ENCODE measurements at regions not wholly inside any gene's neighbourhood (a gene's known extent, or its start where the extent isn't known, plus 50 kb on each side); places are given as distances from the start of the nearest gene placed in this dataset.
A peak's percentile ranks its signal among the peaks of the same experiment; 100 is the strongest.

DNA sequence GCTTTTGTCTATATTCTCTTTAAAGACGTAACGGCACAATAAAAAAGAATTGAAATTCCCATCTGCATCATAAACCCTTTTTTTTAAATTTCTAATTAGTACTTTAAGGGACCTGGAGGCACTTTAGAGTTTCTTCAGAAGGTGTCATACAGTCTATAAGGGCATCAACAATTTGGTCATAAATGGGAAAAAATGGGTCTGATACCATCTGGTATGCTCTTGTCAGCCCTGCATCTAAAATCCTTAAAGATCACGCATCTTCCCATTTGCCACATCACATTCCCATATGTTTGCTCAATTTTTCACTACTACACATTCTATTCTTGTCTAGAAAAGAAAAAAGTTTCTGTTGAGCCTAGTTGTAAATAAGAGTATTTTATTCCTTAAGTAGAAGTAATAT is 53.8 kb downstream of the COX7C start:
- Histone ChIP-seq H3K27me3 (no peaks in the 10 kb centered on the region), H3K36me3 (no peaks in the 10 kb centered on the region), H3K4me3 (no peak overlapping the region), H3K27ac (no peak overlapping the region), H3K9me3 (no peaks in the 10 kb centered on the region), H3K4me1 (no peaks in the 10 kb centered on the region)
- no peak for DNase-seq (ENCODE audit: low spot score)
- TF ChIP-seq, protein P1, sequence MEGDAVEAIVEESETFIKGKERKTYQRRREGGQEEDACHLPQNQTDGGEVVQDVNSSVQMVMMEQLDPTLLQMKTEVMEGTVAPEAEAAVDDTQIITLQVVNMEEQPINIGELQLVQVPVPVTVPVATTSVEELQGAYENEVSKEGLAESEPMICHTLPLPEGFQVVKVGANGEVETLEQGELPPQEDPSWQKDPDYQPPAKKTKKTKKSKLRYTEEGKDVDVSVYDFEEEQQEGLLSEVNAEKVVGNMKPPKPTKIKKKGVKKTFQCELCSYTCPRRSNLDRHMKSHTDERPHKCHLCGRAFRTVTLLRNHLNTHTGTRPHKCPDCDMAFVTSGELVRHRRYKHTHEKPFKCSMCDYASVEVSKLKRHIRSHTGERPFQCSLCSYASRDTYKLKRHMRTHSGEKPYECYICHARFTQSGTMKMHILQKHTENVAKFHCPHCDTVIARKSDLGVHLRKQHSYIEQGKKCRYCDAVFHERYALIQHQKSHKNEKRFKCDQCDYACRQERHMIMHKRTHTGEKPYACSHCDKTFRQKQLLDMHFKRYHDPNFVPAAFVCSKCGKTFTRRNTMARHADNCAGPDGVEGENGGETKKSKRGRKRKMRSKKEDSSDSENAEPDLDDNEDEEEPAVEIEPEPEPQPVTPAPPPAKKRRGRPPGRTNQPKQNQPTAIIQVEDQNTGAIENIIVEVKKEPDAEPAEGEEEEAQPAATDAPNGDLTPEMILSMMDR (IDR thresholded peaks at IDR 0.05), result no peak

- TF ChIP-seq, protein P1 (IDR thresholded peaks at IDR 0.05), result no peak
- Histone ChIP-seq H3K36me3 (no peaks in the 10 kb centered on the region), H3K9me3 (no peaks in the 10 kb centered on the region), H3K4me1 (no peaks in the 10 kb centered on the region), H3K27ac (no peak overlapping the region), H3K27me3 (no peaks in the 10 kb centered on the region), H3K4me3 (no peak overlapping the region)
- no peak for DNase-seq (ENCODE audit: low spot score)
Observed at GRCh38 chr5:86674069-86674468, 56.3 kb downstream of the COX7C start.

- H3K4me1 ChIP-seq, result no peaks in the 10 kb centered on the region
- no peaks in the 10 kb centered on the region for H3K27me3 ChIP-seq
- H3K27ac ChIP-seq, result no peak overlapping the region
- TF ChIP-seq, protein P1 (IDR thresholded peaks at IDR 0.05), result no peak
- H3K9me3 ChIP-seq, result no peaks in the 10 kb centered on the region
- no peak overlapping the region for H3K4me3 ChIP-seq
- DNase-seq (ENCODE audit: low spot score), result no peak
- H3K36me3 ChIP-seq, result no peaks in the 10 kb centered on the region
Observed at GRCh38 chr5:86675311-86675710, 57.6 kb downstream of the COX7C start.

- peak; percentile 67 for DNase-seq (ENCODE audit: low spot score)
- H3K4me3 ChIP-seq, result no peak overlapping the region
- H3K4me1 ChIP-seq, result no peaks in the 10 kb centered on the region
- no peaks in the 10 kb centered on the region for H3K27me3 ChIP-seq
- peak overlapping the region; percentile 35 to 42 for H3K27ac ChIP-seq
- H3K9me3 ChIP-seq, result no peaks in the 10 kb centered on the region
- TF ChIP-seq, protein P1 (IDR thresholded peaks at IDR 0.05), result peak; percentile 26 to 68
- no peaks in the 10 kb centered on the region for H3K36me3 ChIP-seq
Observed at GRCh38 chr5:86679529-86679928, 61.8 kb downstream of the COX7C start.

DNA sequence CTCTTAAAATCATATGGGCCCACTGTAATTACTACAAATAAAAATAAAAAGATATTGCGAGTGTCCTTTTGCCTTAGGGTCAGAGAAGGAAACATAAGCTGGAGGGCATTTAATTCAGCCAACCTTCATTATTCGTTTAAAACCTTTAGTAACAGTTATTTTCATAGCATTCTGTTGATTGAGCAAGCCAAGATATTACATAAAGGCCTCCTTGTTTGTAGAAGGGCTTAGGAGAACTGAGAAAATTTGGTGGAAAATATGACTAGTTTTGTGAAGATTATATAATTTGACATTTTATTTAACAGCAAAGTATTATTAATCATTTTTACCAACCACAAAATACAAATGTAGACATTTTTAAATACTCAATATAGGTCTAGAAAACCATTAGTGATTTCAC is 62.2 kb downstream of the COX7C start:
- Histone ChIP-seq H3K4me3 (no peak overlapping the region), H3K36me3 (no peaks in the 10 kb centered on the region), H3K27me3 (no peaks in the 10 kb centered on the region), H3K9me3 (no peaks in the 10 kb centered on the region), H3K4me1 (no peaks in the 10 kb centered on the region), H3K27ac (peak overlapping the region; percentile 35 to 42)
- DNase-seq (ENCODE audit: low spot score), result no peak
- TF ChIP-seq, protein P1 (IDR thresholded peaks at IDR 0.05), result no peak

DNA sequence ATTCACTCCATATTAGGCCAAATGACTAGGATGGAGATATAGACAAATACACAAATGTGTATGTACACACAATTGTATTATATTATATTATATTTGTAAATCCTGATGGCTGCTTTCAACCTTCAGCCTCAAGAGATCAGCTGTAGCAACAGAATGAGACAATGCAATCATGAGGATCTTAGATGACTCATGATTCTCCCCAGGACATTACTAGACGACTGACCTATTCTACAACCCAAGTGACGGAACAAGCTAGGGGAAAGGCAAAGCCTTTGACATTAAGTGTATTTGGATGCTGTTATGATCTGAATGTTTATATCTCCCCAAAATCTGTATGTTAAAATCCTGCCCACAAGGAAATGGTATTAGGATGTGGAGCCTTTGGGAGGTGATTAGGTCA is 66.5 kb downstream of the COX7C start:
- Histone ChIP-seq H3K4me3 (no peak overlapping the region), H3K9me3 (no peaks in the 10 kb centered on the region), H3K27ac (no peak overlapping the region), H3K36me3 (no peaks in the 10 kb centered on the region), H3K27me3 (no peaks in the 10 kb centered on the region), H3K4me1 (no peaks in the 10 kb centered on the region)
- TF ChIP-seq, protein P1 (IDR thresholded peaks at IDR 0.05), result no peak
- no peak for DNase-seq (ENCODE audit: low spot score)
